SK-N-SH (cell line): ENCODE measurements at regions not wholly inside any gene's neighbourhood (a gene's known extent, or its start where the extent isn't known, plus 50 kb on each side); places are given as distances from the start of the nearest gene placed in this dataset.

Experiments
- CTCF ChIA-PET: fragments of 300-600, 350-600 bp; formaldehyde crosslinking; extraction: SDS; loops from one replicate; lab custom pipeline; 2021; lab: Yijun Ruan, JAX
- POLR2A ChIA-PET: fragments of 350-600 bp; sonication (Branson Sonifier 250); formaldehyde crosslinking; extraction: SDS; loops from one replicate; lab custom pipeline; 2020; ENCODE audit warnings: antibody characterized with exemption, inconsistent platforms; lab: Yijun Ruan, JAX
- DNase-seq: peaks from one replicate; pipeline ENCODE4 v3.0.0; 2012
- H2AFZ ChIP-seq: fragments of 200-600 bp; sonication (generic); 2 replicates; pipeline ENCODE4 v1.8.1; 2016; ENCODE audit warnings: antibody characterized with exemption, mild to moderate bottlenecking, low read depth
- H3F3A ChIP-seq: fragments of 200-600 bp; sonication (generic); replicated peaks from 2 replicates; pipeline ENCODE3; 2016; ENCODE audit warnings: antibody characterized with exemption, mild to moderate bottlenecking; ENCODE audit not compliant: insufficient read depth
- H3K27ac ChIP-seq, 2 experiments: fragments of 200-500 bp in 1 of 2; fragments of 200-600 bp in 1 of 2; sonication (Bioruptor generic) in 1 of 2; sonication (generic), shearing (Covaris generic) in 1 of 2; 2 replicates each; pipeline versions ENCODE4 v1.5.1 to v1.6.1; 2014 to 2016; ENCODE audit warnings: low read depth in 2 of 2, inconsistent platforms in 1 of 2, low read length in 1 of 2, mild to moderate bottlenecking in 1 of 2, mixed read lengths in 1 of 2
- H3K27me3 ChIP-seq: fragments of 200-600 bp; sonication (generic), shearing (Covaris generic); 2 replicates; pipeline ENCODE4 v1.6.1; 2016; ENCODE audit warnings: mixed run types; ENCODE audit not compliant: insufficient read depth
- H3K36me3 ChIP-seq, 2 experiments: fragments of 200-500 bp in 1 of 2; fragments of 200-600 bp in 1 of 2; sonication (Bioruptor generic) in 1 of 2; sonication (generic) in 1 of 2; replicated peaks in 1 of 2; 2 replicates each; pipeline versions ENCODE3 to v1.5.1; 2014 to 2016; ENCODE audit warnings: low read length in 1 of 2, mild to moderate bottlenecking in 1 of 2; ENCODE audit not compliant: insufficient read depth in 2 of 2, control insufficient read depth in 1 of 2
- H3K4me1 ChIP-seq, 2 experiments: fragments of 200-500 bp in 1 of 2; fragments of 200-600 bp in 1 of 2; sonication (Bioruptor generic) in 1 of 2; sonication (generic), shearing (Covaris generic) in 1 of 2; 2 replicates each; pipeline versions ENCODE4 v1.5.1 to v1.6.1; 2014 to 2016; ENCODE audit warnings: low read depth in 1 of 2, low read length in 1 of 2, mixed run types in 1 of 2; ENCODE audit not compliant: insufficient read depth in 2 of 2, control insufficient read depth in 1 of 2
- H3K4me2 ChIP-seq: fragments of 200-600 bp; sonication (generic), shearing (Covaris generic); 2 replicates; pipeline ENCODE4 v1.6.1; 2017; ENCODE audit warnings: mixed run types
- H3K4me3 ChIP-seq, 2 experiments: fragments of 200-500 bp in 1 of 2; fragments of 200-600 bp in 1 of 2; sonication (Bioruptor generic) in 1 of 2; sonication (generic), shearing (Covaris generic) in 1 of 2; 2 replicates each; pipeline versions ENCODE4 v1.5.1 to v1.8.1; 2014 to 2016; ENCODE audit warnings: low read depth in 2 of 2, inconsistent platforms in 1 of 2, low read length in 1 of 2, mild to moderate bottlenecking in 1 of 2, mixed read lengths in 1 of 2, moderate library complexity in 1 of 2
- H3K79me2 ChIP-seq: fragments of 200-600 bp; sonication (generic); 2 replicates; pipeline ENCODE4 v1.8.1; 2017; ENCODE audit warnings: mild to moderate bottlenecking; ENCODE audit not compliant: insufficient read depth
- H3K9ac ChIP-seq: fragments of 200-600 bp; sonication (generic); 2 replicates; pipeline ENCODE4 v1.6.1; 2017; ENCODE audit warnings: mixed run types
- H3K9me2 ChIP-seq: fragments of 200-600 bp; sonication (generic); 2 replicates; pipeline ENCODE4 v1.6.1; 2017; ENCODE audit warnings: mixed run types
- H3K9me3 ChIP-seq: fragments of 200-600 bp; sonication (generic); 2 replicates; pipeline ENCODE4 v1.6.1; 2017; ENCODE audit warnings: mixed run types, mild to moderate bottlenecking, moderate library complexity
- H4K20me1 ChIP-seq: fragments of 200-600 bp; sonication (generic); 2 replicates; pipeline ENCODE4 v1.6.1; 2017; ENCODE audit warnings: mild to moderate bottlenecking, mixed run types; ENCODE audit not compliant: insufficient read depth
- CHD2 ChIP-seq: fragments of 150-350 bp; IDR thresholded peaks from 2 replicates; pipeline ENCODE4 v1.6.1; 2018; ENCODE audit warnings: low read length; ENCODE audit not compliant: partially characterized antibody
- GABPA ChIP-seq: IDR thresholded peaks from 2 replicates; pipeline ENCODE4 v1.4.0; 2012; ENCODE audit warnings: low read depth, mild to moderate bottlenecking
- JUND ChIP-seq: IDR thresholded peaks from 2 replicates; pipeline ENCODE4 v1.4.0; 2012
- MAX ChIP-seq: IDR thresholded peaks from 2 replicates; pipeline ENCODE4 v1.4.0; 2012; ENCODE audit warnings: low read depth
- MXI1 ChIP-seq: IDR thresholded peaks from 2 replicates; pipeline ENCODE4 v1.6.1; 2012; ENCODE audit warnings: mild to moderate bottlenecking, low read depth, low read length, improper control_type of control experiment
- NFIC ChIP-seq: IDR thresholded peaks from 2 replicates; pipeline ENCODE4 v1.4.0; 2012; ENCODE audit warnings: borderline replicate concordance
- NRF1 ChIP-seq: IDR thresholded peaks from 2 replicates; pipeline ENCODE4 v1.6.1; 2012; ENCODE audit warnings: low read depth, mild to moderate bottlenecking, low read length
- POLR2AphosphoS5 ChIP-seq: IDR thresholded peaks from 2 replicates; pipeline ENCODE4 v1.6.1; 2012; ENCODE audit warnings: low read depth, low read length
- REST ChIP-seq: IDR thresholded peaks from 2 replicates; pipeline ENCODE4 v1.6.1; 2012; ENCODE audit warnings: mild to moderate bottlenecking, low read depth, low read length, moderate library complexity
- SIN3A ChIP-seq: IDR thresholded peaks from 2 replicates; pipeline ENCODE4 v1.6.1; 2012; ENCODE audit warnings: low read depth, mild to moderate bottlenecking, low read length, moderate library complexity, borderline replicate concordance
- YY1 ChIP-seq: IDR thresholded peaks from 2 replicates; pipeline ENCODE4 v1.4.0; 2012; ENCODE audit warnings: low read depth, mild to moderate bottlenecking
- WGBS: methylation state at CpG from one replicate; pipeline ENCODE4 v1.1.6; 2017; ENCODE audit warnings: low lambda C conversion rate; 5-methylcytosine and 5-hydroxymethylcytosine counted together
- TF ChIP-seq, protein P1 (sequence below): fragments of 150-350 bp; IDR thresholded peaks from 2 replicates; pipeline ENCODE4 v1.6.1; 2017; ENCODE audit warnings: antibody characterized with exemption, low read length, low read depth, borderline replicate concordance
- TF ChIP-seq, protein P2 (sequence below): fragments of 150-350 bp; IDR thresholded peaks from 2 replicates; pipeline ENCODE4 v1.6.1; 2016; ENCODE audit warnings: mild to moderate bottlenecking, low read depth, low read length

- TF ChIP-seq SIN3A (no peak), CHD2 (no peak)
- TF ChIP-seq, protein P1, sequence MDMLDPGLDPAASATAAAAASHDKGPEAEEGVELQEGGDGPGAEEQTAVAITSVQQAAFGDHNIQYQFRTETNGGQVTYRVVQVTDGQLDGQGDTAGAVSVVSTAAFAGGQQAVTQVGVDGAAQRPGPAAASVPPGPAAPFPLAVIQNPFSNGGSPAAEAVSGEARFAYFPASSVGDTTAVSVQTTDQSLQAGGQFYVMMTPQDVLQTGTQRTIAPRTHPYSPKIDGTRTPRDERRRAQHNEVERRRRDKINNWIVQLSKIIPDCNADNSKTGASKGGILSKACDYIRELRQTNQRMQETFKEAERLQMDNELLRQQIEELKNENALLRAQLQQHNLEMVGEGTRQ, result no peak
Measured at GRCh38 chr20:40257763-40258162, 431.3 kb downstream of the MAFB start (continued).

DNA sequence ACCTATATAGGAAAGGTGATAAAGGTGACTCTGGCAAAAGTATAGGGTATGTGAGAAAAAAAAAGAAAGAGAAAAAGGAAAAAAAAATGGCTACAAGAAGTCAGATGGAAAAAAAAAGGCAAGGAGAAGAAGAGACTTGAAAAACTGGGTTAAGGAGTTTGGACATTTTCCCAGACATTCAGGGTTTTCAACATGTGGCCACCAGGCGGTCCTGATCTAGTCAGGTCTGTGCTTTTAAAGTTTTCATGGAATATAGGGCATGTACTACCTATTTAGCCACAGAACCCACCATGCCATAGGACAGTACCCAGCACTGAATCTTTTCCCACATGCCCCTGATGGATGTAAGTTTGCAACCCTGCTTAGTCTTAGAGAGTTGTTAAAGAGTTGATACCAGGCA lies 433.7 kb downstream of the MAFB start:
- Histone ChIP-seq H3K27me3 (no peaks in the 10 kb centered on the region), H3K27ac (no peak overlapping the region), H3K4me1 (0 out of 4 replicates have a peak, but pooled peaks cover 0 to 3% of the 10 kb centered on the region in 2 experiments), H3K4me2 (no peak overlapping the region), H2AFZ (no peak overlapping the region), H3K9ac (no peak overlapping the region), H3K9me3 (no peaks in the 10 kb centered on the region; the same call in 1 of the 2 replicates), H3F3A (no peaks in the 10 kb centered on the region), H3K4me3 (no peak overlapping the region), H4K20me1 (no peaks in the 10 kb centered on the region), H3K79me2 (no peaks in the 10 kb centered on the region), H3K9me2 (no peaks in the 10 kb centered on the region), H3K36me3 (no peaks in the 10 kb centered on the region)
- TF ChIP-seq CHD2 (no peak), REST (no peak), NRF1 (no peak)
- no peak for DNase-seq
- 7% methylated on average over 1 of the region's 1 CpG for WGBS
- ChIA-PET CTCF (interaction anchor here (0.7 kb wide), 1 partner anchor 23 kb away, joined by 3 read pairs; no protein-coding TSS in a partner anchor), POLR2A (no interaction called here)

DNA sequence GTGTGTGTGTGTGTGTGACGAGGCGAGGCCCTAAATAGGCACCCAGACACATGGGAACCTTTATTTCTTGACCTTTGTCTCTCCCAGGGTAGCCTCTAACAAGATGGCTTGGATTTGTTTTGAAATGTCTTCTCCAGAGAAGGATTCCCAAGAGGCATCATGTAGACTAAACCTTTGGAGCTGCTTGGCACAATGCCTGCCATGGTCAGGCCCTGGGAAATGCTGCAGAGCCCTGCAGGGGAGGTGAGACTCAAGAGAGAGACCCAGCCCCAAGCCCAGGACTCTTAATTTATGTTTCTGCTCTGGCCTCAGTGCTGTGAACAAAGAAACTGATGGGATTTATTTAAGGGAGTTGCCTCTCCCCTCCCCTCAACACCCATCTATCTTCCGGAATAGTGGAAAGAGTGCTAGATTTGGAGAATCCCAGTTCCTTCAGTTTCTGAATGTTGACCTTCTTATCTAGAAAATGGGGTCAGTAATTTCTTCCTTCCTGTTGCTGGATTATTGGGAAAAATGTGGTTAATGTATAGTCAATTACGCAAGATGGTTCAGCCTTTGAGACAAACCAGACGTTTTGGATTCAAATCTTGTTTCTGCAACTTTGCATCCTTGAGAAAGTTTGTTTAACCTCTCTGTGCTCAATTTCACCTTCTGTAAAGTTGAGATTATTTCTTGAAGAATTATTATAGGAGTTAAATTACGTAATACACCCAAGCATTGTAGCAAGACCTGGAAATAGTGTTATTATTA lies 434.8 kb downstream of the MAFB start:
- Histone ChIP-seq H3K79me2 (no peaks in the 10 kb centered on the region), H3F3A (no peaks in the 10 kb centered on the region), H2AFZ (no peak overlapping the region), H3K27ac (no peak overlapping the region), H3K9me2 (no peaks in the 10 kb centered on the region), H4K20me1 (no peaks in the 10 kb centered on the region), H3K4me2 (no peak overlapping the region), H3K9me3 (no peaks in the 10 kb centered on the region; the same call in 1 of the 2 replicates), H3K9ac (no peak overlapping the region), H3K36me3 (no peaks in the 10 kb centered on the region), H3K27me3 (no peaks in the 10 kb centered on the region), H3K4me3 (no peak overlapping the region), H3K4me1 (0 out of 4 replicates have a peak, but pooled peaks cover 0 to 3% of the 10 kb centered on the region in 2 experiments)
- 42% methylated on average over 6 of the region's 6 CpGs for WGBS
- DNase-seq, result no peak
- ChIA-PET CTCF (interaction anchor here (0.9 kb wide), 1 partner anchor 217 kb away, joined by 3 read pairs; no protein-coding TSS in a partner anchor), POLR2A (no interaction called here)
- TF ChIP-seq NFIC, result no peak
- no peak for TF ChIP-seq REST
- TF ChIP-seq JUND, result no peak
- TF ChIP-seq NRF1, result no peak
- TF ChIP-seq MAX, result no peak
- no peak for TF ChIP-seq POLR2AphosphoS5
- no peak for TF ChIP-seq SIN3A
- no peak for TF ChIP-seq YY1
- TF ChIP-seq, protein P2, sequence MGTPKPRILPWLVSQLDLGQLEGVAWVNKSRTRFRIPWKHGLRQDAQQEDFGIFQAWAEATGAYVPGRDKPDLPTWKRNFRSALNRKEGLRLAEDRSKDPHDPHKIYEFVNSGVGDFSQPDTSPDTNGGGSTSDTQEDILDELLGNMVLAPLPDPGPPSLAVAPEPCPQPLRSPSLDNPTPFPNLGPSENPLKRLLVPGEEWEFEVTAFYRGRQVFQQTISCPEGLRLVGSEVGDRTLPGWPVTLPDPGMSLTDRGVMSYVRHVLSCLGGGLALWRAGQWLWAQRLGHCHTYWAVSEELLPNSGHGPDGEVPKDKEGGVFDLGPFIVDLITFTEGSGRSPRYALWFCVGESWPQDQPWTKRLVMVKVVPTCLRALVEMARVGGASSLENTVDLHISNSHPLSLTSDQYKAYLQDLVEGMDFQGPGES, result no peak
- no peak for TF ChIP-seq MXI1
- TF ChIP-seq GABPA, result no peak
